Endothelial cell (in vitro differentiated cells): ENCODE measurements at regions not wholly inside any gene's neighbourhood (a gene's known extent, or its start where the extent isn't known, plus 50 kb on each side); places are given as distances from the start of the nearest gene placed in this dataset.
A peak's percentile ranks its signal among the peaks of the same experiment; 100 is the strongest.
"Not testable (repeated sequence)": the region's sequence is repeated elsewhere in the genome, so short reads cannot be mapped to it uniquely, and the experiment has no call there.

Experiments
- DNase-seq: peaks from one replicate; pipeline ENCODE4 v3.0.0; 2021; ENCODE audit warnings: low spot score
- H3K27ac Mint-ChIP-seq: one replicate; pipeline ENCODE4 v1.8.0; 2021; ENCODE audit warnings: mixed read lengths, inconsistent platforms; ENCODE audit not compliant: unreplicated experiment
- H3K27me3 Mint-ChIP-seq: one replicate; pipeline ENCODE4 v1.8.0; 2021; ENCODE audit warnings: mild to moderate bottlenecking, moderate library complexity, mixed read lengths, inconsistent platforms; ENCODE audit not compliant: unreplicated experiment
- H3K36me3 Mint-ChIP-seq: one replicate; pipeline ENCODE4 v1.8.0; 2021; ENCODE audit warnings: mild to moderate bottlenecking, low read depth, mixed read lengths, inconsistent platforms; ENCODE audit not compliant: unreplicated experiment
- H3K4me1 Mint-ChIP-seq: one replicate; pipeline ENCODE4 v1.8.0; 2021; ENCODE audit warnings: mild to moderate bottlenecking, mixed read lengths, inconsistent platforms; ENCODE audit not compliant: unreplicated experiment
- H3K4me3 Mint-ChIP-seq: one replicate; pipeline ENCODE4 v1.8.0; 2021; ENCODE audit warnings: mild to moderate bottlenecking, mixed read lengths, inconsistent platforms; ENCODE audit not compliant: unreplicated experiment
- H3K9me3 Mint-ChIP-seq: one replicate; pipeline ENCODE4 v1.8.0; 2021; ENCODE audit warnings: mixed read lengths, inconsistent platforms; ENCODE audit not compliant: unreplicated experiment
- TF ChIP-seq, protein P1 (sequence below): fragments of 200-600 bp; sonication (generic); IDR thresholded peaks from one replicate; pipeline ENCODE4 v1.5.0; 2021; ENCODE audit warnings: antibody characterized with exemption; ENCODE audit not compliant: unreplicated experiment

GRCh38 chr16:29094729-29095624 is 110.1 kb downstream of the LAT start:
- DNase-seq, H3K27ac Mint-ChIP-seq, H3K4me3 Mint-ChIP-seq, H3K36me3 Mint-ChIP-seq, H3K4me1 Mint-ChIP-seq, H3K9me3 Mint-ChIP-seq, H3K27me3 Mint-ChIP-seq: not testable (repeated sequence)
- TF ChIP-seq, protein P1, sequence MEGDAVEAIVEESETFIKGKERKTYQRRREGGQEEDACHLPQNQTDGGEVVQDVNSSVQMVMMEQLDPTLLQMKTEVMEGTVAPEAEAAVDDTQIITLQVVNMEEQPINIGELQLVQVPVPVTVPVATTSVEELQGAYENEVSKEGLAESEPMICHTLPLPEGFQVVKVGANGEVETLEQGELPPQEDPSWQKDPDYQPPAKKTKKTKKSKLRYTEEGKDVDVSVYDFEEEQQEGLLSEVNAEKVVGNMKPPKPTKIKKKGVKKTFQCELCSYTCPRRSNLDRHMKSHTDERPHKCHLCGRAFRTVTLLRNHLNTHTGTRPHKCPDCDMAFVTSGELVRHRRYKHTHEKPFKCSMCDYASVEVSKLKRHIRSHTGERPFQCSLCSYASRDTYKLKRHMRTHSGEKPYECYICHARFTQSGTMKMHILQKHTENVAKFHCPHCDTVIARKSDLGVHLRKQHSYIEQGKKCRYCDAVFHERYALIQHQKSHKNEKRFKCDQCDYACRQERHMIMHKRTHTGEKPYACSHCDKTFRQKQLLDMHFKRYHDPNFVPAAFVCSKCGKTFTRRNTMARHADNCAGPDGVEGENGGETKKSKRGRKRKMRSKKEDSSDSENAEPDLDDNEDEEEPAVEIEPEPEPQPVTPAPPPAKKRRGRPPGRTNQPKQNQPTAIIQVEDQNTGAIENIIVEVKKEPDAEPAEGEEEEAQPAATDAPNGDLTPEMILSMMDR = peak; percentile 28

DNA sequence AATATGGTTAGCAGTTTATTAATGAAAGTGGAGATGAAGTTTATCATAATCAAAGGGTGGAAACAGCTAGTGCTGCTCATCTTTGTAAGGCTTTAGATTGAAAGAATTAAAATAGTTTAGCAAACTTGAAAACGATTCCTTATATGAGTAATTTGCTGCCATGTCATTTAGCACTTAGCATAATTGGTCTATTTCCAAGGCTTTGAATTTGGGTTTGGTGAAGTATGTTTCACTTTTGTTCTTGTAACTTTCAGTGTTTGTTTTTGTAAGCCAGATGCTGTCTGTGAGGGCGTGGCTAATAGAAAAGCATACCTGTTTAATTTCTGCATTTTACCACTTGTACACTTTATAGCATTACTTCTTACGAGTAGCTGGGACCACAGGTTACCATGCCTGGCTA is 109.5 kb downstream of the LAT start:
- not testable (repeated sequence) for H3K9me3 Mint-ChIP-seq, H3K4me1 Mint-ChIP-seq, H3K4me3 Mint-ChIP-seq, DNase-seq, H3K36me3 Mint-ChIP-seq, H3K27ac Mint-ChIP-seq, H3K27me3 Mint-ChIP-seq

DNA sequence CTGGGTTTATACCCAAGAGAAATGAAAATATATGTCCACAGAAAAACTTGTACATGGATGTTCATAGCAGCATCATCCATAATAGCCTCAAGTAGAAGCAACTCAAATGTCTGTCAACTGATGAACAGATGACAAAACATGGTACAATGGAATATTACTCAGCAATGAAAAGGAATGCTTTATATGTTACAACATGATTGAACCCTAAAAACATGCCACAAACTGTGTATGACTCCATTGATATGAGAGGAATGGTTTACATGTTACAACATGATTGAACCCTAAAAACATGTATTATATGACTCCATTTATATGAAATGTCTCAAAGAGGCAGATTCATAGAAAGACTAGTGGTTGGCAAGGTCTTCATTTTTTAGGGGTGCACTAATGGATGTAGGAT is 104.8 kb downstream of the LAT start:
- not testable (repeated sequence) for H3K36me3 Mint-ChIP-seq, H3K9me3 Mint-ChIP-seq, H3K27me3 Mint-ChIP-seq, H3K27ac Mint-ChIP-seq, DNase-seq, H3K4me3 Mint-ChIP-seq, H3K4me1 Mint-ChIP-seq

DNA sequence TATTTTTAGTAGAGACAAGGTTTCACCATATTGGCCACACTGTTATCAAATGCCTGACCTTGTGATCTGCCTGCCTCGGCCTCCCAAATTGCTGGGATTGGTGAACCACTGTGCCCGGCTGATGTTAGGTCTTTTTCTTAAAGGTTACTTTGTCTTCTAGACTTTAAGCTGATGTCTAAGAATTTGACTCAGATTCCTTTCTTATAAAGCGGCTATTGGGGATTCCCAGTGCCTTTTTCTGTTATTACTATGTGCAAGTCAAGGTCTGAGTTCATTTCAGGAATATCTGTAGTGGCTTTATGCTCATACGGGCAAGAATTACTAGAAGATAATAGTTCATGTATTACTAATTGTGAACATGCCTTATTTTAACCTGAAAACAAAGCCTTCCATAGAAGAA is 102.8 kb downstream of the LAT start:
- not testable (repeated sequence) for H3K4me3 Mint-ChIP-seq, H3K4me1 Mint-ChIP-seq, H3K27ac Mint-ChIP-seq, H3K36me3 Mint-ChIP-seq, H3K27me3 Mint-ChIP-seq, H3K9me3 Mint-ChIP-seq, DNase-seq

GRCh38 chr16:29081829-29082639 is 97.2 kb downstream of the LAT start:
- not testable (repeated sequence) for H3K27me3 Mint-ChIP-seq, H3K4me1 Mint-ChIP-seq

GRCh38 chr16:29074554-29075402 is 89.9 kb downstream of the LAT start:
- not testable (repeated sequence) for H3K4me1 Mint-ChIP-seq, DNase-seq, H3K9me3 Mint-ChIP-seq, H3K27me3 Mint-ChIP-seq, H3K4me3 Mint-ChIP-seq, H3K27ac Mint-ChIP-seq, H3K36me3 Mint-ChIP-seq

More at GRCh38 chr16:29081829-29082639, 97.2 kb downstream of the LAT start:
- peak overlapping the region; percentile 80 for H3K4me3 Mint-ChIP-seq
- H3K27ac Mint-ChIP-seq, H3K36me3 Mint-ChIP-seq, H3K9me3 Mint-ChIP-seq: not testable (repeated sequence)
- peak; percentile 21 for DNase-seq

DNA sequence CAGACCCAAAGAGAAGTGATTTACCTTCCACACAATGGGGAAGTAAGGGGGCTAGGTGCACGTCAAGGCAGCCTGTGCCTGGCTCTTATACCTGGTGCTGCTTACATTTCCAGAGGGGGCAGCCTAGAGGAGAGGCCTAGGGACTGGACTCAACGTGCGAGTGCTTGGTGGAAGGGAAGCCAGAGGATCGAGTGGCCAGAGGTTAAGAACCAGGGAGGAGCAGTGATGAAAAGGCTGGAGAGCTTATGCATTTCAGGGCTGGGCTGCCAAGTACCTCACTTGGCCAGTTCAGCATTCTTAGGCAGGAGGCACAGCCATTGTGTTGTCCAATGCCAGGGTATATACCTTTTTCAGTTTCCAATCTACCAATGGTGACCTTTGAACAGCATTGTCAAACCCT is 77.4 kb downstream of the LAT start:
- H3K4me3 Mint-ChIP-seq, H3K4me1 Mint-ChIP-seq, H3K27ac Mint-ChIP-seq, H3K9me3 Mint-ChIP-seq, DNase-seq, H3K27me3 Mint-ChIP-seq, H3K36me3 Mint-ChIP-seq: not testable (repeated sequence)

DNA sequence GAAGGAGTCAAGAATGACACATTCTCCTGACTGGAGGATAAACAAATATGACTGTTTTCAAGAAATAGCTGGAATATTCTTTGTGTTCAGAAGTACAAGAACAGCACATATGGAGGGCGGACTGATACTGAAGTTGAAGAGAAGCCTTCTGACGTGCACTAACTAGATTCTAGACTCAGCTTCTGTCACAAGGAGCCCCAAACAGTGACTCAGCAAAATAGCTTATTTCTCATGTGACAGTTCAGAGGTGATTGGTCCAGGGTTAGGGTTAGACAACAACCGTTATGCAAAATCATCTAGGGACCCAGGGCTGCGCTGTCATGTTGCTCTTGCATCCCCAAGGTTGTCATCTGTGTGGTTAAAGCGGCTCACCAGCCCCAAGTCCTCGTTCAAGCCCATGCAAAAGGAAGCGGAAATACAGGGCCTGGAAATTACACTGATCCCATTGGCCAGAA is 76.6 kb downstream of the LAT start:
- not testable (repeated sequence) for DNase-seq, H3K9me3 Mint-ChIP-seq, H3K27me3 Mint-ChIP-seq, H3K4me1 Mint-ChIP-seq, H3K36me3 Mint-ChIP-seq, H3K4me3 Mint-ChIP-seq, H3K27ac Mint-ChIP-seq

GRCh38 chr16:29060022-29060810 is 75.4 kb downstream of the LAT start:
- not testable (repeated sequence) for H3K27ac Mint-ChIP-seq, H3K4me3 Mint-ChIP-seq, DNase-seq, H3K4me1 Mint-ChIP-seq, H3K36me3 Mint-ChIP-seq, H3K27me3 Mint-ChIP-seq, H3K9me3 Mint-ChIP-seq

DNA sequence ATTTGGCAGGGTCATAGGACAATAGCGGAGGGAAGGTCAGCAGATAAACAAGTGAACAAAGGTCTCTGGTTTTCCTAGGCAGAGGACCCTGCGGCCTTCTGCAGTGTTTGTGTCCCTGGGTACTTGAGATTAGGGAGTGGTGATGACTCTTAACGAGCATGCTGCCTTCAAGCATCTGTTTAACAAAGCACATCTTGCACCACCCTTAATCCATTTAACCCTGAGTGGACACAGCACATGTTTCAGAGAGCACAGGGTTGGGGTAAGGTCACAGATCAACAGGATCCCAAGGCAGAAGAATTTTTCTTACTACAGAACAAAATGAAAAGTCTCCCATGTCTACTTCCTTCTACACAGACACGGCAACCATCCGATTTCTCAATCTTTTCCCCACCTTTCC is 74.7 kb downstream of the LAT start:
- not testable (repeated sequence) for H3K27ac Mint-ChIP-seq, H3K4me3 Mint-ChIP-seq, H3K27me3 Mint-ChIP-seq, H3K4me1 Mint-ChIP-seq, H3K9me3 Mint-ChIP-seq, H3K36me3 Mint-ChIP-seq, DNase-seq
